ENCODE measurements at regions not wholly inside any gene's neighbourhood (a gene's known extent, or its start where the extent isn't known, plus 50 kb on each side); places are given as distances from the start of the nearest gene placed in this dataset.

GRCh38 chr1:221813887-221814286 lies 72.0 kb upstream of the DUSP10 start:
- H3K27me3 Mint-ChIP-seq (ENCODE audit: insufficient read depth) = no peaks in the 10 kb centered on the region
- H3K27ac Mint-ChIP-seq = no peak overlapping the region
- Histone ChIP-seq H3K9me3 (ENCODE audit: control insufficient read depth, low read length) (no peaks in the 10 kb centered on the region), H3K27ac (ENCODE audit: low read depth, low read length) (no peak overlapping the region), H3K27me3 (ENCODE audit: control insufficient read depth, insufficient read depth, low read length, poor library complexity, severe bottlenecking) (no peaks in the 10 kb centered on the region), H3K4me3 (ENCODE audit: low read length) (no peak overlapping the region), H3K4me1 (ENCODE audit: control insufficient read depth, insufficient read depth, low read length) (peaks cover 6% of the 10 kb centered on the region), H3K9ac (ENCODE audit: extremely low read depth, low read length, poor library complexity, severe bottlenecking) (no peak overlapping the region), H3K36me3 (ENCODE audit: control insufficient read depth, insufficient read depth, low read length) (no peaks in the 10 kb centered on the region)
- no peaks in the 10 kb centered on the region for H3K36me3 Mint-ChIP-seq (ENCODE audit: low read depth)
- H3K4me3 Mint-ChIP-seq = no peak overlapping the region
- no peak for DNase-seq
- WGBS, 2 experiments (ENCODE audit: insufficient coverage in 1 of 2, insufficient read length in 1 of 2) = 91 to 100% methylated on average over 1 of the region's 1 CpG
- no peaks in the 10 kb centered on the region for H3K9me3 Mint-ChIP-seq
- peaks cover 9% of the 10 kb centered on the region for H3K4me1 Mint-ChIP-seq
- TF ChIP-seq CTCF (conservative IDR thresholded peaks at IDR 0.05) = no peak

GRCh38 chr1:221812905-221813597 lies 71.2 kb upstream of the DUSP10 start:
- Mint-ChIP-seq H3K4me3 (no peak overlapping the region), H3K9me3 (no peaks in the 10 kb centered on the region), H3K27me3 (ENCODE audit: insufficient read depth) (no peaks in the 10 kb centered on the region), H3K36me3 (ENCODE audit: low read depth) (no peaks in the 10 kb centered on the region), H3K27ac (no peak overlapping the region), H3K4me1 (peaks cover 9% of the 10 kb centered on the region)
- Histone ChIP-seq H3K36me3 (ENCODE audit: control insufficient read depth, insufficient read depth, low read length) (no peaks in the 10 kb centered on the region), H3K9ac (ENCODE audit: extremely low read depth, low read length, poor library complexity, severe bottlenecking) (no peak overlapping the region), H3K4me3 (ENCODE audit: low read length) (no peak overlapping the region), H3K9me3 (ENCODE audit: control insufficient read depth, low read length) (no peaks in the 10 kb centered on the region), H3K27me3 (ENCODE audit: control insufficient read depth, insufficient read depth, low read length, poor library complexity, severe bottlenecking) (no peaks in the 10 kb centered on the region), H3K4me1 (ENCODE audit: control insufficient read depth, insufficient read depth, low read length) (peaks cover 6% of the 10 kb centered on the region), H3K27ac (ENCODE audit: low read depth, low read length) (no peak overlapping the region)
- 92 to 96% methylated on average over 7 to 8 of the region's 8 CpGs for WGBS, 2 experiments (ENCODE audit: insufficient coverage in 1 of 2, insufficient read length in 1 of 2)
- DNase-seq = no peak
- no peak for TF ChIP-seq CTCF (conservative IDR thresholded peaks at IDR 0.05)

- H3K27me3 ChIP-seq (ENCODE audit: control insufficient read depth, insufficient read depth, low read length, poor library complexity, severe bottlenecking) = no peaks in the 10 kb centered on the region
- H3K9me3 Mint-ChIP-seq = no peaks in the 10 kb centered on the region
- peaks cover 9% of the 10 kb centered on the region for H3K4me1 Mint-ChIP-seq
- no peak overlapping the region for H3K4me3 ChIP-seq (ENCODE audit: low read length)
- 95 to 100% methylated on average over 1 to 2 of the region's 2 CpGs for WGBS, 2 experiments (ENCODE audit: insufficient coverage in 1 of 2, insufficient read length in 1 of 2)
- H3K9ac ChIP-seq (ENCODE audit: extremely low read depth, low read length, poor library complexity, severe bottlenecking) = no peak overlapping the region
- no peak for DNase-seq
- H3K27ac ChIP-seq (ENCODE audit: low read depth, low read length) = no peak overlapping the region
- H3K9me3 ChIP-seq (ENCODE audit: control insufficient read depth, low read length) = no peaks in the 10 kb centered on the region
- no peaks in the 10 kb centered on the region for H3K27me3 Mint-ChIP-seq (ENCODE audit: insufficient read depth)
- H3K27ac Mint-ChIP-seq = no peak overlapping the region
- no peak for TF ChIP-seq CTCF (conservative IDR thresholded peaks at IDR 0.05)
- no peak overlapping the region for H3K4me3 Mint-ChIP-seq
- H3K36me3 ChIP-seq (ENCODE audit: control insufficient read depth, insufficient read depth, low read length) = no peaks in the 10 kb centered on the region
- H3K36me3 Mint-ChIP-seq (ENCODE audit: low read depth) = no peaks in the 10 kb centered on the region
- H3K4me1 ChIP-seq (ENCODE audit: control insufficient read depth, insufficient read depth, low read length) = peaks cover 6% of the 10 kb centered on the region
Measured at GRCh38 chr1:221812088-221812752, 70.3 kb upstream of the DUSP10 start.
